Stimulated activated CD8-positive, alpha-beta memory T cell treated with anti-CD3 and anti-CD28 coated beads, Interleukin-7, amount 100 ng/mL, for 24 hours (primary cell): ENCODE measurements at regions not wholly inside any gene's neighbourhood (a gene's known extent, or its start where the extent isn't known, plus 50 kb on each side); places are given as distances from the start of the nearest gene placed in this dataset.

Source experiments
- DNase-seq: peaks from one replicate; pipeline ENCODE4 v3.0.0-alpha.2; 2020; ENCODE audit warnings: low read depth

GRCh38 chr2:128983094-128983493 lies 664.4 kb upstream of the HS6ST1 start:
- DNase-seq = no peak

GRCh38 chr2:128984081-128984480 lies 665.4 kb upstream of the HS6ST1 start:
- no peak for DNase-seq

- DNase-seq = no peak
Observed at GRCh38 chr2:128984855-128985254, 666.2 kb upstream of the HS6ST1 start.

DNA sequence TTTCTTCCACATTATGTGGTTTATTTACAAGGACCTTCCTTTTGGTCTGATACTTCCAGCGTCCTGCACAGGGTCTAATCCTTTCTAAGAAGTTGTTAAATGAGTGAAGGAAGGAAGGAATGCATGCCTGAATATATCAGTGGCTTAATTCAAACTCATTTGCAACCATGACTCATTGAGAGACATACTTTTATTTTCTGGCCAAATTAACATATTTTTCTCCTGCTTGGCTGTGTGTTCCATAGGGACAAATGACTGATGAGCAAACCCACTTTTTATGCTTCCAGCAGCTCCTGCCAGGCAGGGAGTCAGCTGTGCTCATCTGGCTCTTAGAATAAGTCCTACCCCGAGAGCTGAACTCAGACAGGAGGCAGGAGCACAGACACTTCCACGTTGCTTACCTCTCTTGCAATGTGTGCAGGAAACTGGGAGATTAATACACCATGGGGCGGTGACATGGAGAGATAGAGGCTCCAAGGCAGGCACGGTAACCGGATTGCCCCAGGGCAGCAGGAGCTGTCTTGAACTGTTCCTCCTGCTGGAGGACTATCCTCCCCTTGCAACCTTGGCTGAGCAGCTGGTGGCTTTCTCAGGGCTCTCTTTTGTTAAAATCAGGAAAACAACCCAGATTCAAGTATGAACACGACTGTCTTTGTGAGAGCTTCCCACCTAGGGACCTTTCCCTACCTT lies 667.5 kb upstream of the HS6ST1 start:
- no peak for DNase-seq

DNA sequence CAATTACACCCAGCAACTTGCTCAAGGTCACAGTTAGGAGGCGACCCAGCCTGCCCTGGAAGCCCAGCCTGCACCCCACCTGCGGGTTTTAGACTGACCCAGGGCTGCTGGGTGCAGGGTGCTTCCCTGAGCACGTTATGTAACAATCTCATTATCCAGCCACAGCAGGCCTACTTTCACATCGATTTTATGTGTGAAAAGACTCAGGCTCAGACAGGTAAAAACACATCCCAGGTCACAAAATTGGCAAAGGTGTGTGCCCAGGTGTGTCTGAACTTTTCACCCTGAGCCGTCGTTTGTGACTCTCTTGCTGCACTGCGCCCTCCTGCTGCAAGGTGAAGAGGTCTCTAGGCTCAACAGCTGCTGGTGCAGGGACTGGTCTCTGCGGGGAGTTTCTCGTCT lies 668.2 kb upstream of the HS6ST1 start:
- no peak for DNase-seq

DNA sequence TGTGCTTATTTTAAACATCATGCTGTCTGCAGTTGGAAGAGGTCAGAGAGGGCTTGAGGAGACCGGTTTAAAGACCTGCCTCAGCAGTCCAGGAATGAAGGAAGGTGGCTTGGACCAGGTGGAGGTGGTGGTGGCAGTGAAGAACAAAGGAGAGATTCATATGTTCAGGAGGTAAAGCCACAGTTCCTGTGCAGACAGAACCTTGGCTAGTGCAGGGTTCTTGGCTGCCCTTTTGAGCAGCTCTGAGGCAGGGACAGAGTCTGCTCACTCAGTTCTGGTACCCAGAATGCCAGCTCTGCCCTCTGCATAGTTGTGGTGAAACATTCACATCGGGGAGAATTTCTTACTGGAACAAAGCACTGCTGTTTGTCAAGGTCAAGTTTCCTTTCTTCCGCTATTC lies 669.7 kb upstream of the HS6ST1 start:
- no peak for DNase-seq

GRCh38 chr2:128988967-128989366 lies 670.3 kb upstream of the HS6ST1 start:
- DNase-seq = no peak

DNA sequence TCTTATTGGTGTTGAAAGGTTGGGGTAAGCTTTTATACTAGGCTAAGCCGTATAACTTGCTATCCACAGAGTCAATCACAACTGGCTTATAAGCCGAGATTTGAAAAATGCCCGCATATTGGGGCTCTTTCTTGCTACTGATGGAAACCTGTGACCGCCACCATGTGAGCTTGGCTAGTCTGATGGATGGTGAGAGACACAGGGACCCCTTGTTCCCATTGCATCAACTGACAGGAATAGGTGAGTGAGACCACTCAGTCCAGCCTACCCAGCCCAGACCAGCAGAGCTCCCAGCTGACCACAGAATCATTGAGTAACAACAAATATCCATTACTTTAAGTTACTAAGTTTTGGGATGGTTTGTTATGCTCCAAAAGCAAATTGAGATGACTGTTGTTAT lies 676.4 kb upstream of the HS6ST1 start:
- DNase-seq = no peak

DNA sequence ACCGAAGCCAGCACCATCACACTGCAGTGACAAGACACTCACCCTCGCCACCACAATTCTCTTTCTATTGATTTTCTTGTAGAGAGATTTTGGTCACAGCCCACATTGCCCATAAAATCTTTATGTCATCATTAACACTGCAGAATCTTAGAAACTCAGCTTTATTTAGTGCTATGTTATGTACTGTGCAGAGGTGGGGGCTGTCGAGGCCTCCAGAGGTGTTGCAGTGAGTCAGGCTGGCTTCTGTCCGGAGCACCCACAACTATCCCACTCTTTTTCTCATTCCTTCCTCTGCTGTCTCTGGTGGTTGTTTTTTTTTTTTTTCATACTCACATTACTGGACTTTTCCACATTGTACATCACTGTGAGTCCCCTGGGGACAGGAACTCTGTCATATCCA lies 677.4 kb upstream of the HS6ST1 start:
- no peak for DNase-seq

DNA sequence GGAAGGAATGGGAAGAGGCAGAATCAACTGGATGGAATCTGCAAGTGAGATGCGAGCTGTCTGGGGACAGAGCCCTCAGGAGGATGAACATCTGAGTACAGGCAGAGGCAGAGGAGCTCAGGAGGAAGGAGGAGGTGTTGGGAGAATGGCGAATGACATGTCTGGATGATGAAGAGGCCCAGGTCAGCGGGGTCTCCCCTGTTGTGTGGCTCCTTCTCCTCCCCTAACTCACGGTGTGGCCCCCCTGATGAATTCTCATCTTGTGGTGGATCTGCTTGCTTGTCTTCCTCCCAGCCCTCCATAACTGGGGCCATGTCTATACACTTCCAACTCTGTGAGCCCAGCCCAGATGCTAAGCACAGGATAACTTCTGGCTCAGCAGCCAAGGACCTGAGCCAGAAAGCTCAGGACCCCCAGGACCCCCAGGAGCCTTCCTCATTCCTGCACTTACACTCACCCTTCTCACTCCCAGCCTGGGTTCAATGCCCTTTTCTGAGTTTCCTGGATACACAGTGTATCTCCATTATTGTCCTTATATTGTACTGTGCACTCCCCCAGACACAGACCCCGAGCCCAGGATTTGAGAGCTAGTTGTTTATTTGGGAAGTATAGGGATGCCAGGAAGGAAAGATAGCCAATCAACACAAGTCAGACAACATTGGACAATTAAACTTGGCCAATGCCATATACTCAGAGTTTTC lies 678.6 kb upstream of the HS6ST1 start:
- DNase-seq = no peak

DNA sequence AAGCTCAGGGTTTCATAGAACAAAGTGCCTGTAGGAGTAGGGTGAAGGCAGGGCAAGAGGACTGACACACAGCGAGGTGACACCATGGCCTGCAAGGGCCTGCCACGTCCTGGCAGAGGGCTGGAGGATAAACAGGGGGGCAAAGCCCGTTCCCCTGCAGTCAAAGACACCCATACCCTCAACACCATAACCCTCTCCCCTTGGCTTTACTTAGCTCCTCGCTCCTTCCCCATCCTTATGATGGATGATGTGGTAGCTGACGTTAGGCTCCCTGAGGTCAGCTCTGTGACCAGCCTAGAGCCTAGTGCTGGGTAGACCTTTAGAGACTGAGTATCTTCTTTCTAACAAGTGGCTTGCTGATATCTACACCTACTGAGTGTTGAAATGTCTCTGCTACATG lies 683.3 kb upstream of the HS6ST1 start:
- no peak for DNase-seq

GRCh38 chr2:129002751-129003150 lies 684.1 kb upstream of the HS6ST1 start:
- no peak for DNase-seq

- DNase-seq = no peak
Observed at GRCh38 chr2:129004485-129004884, 685.8 kb upstream of the HS6ST1 start.

GRCh38 chr2:129004940-129005490 lies 686.3 kb upstream of the HS6ST1 start:
- DNase-seq = no peak

GRCh38 chr2:129006135-129006886 lies 687.6 kb upstream of the HS6ST1 start:
- DNase-seq = no peak

DNA sequence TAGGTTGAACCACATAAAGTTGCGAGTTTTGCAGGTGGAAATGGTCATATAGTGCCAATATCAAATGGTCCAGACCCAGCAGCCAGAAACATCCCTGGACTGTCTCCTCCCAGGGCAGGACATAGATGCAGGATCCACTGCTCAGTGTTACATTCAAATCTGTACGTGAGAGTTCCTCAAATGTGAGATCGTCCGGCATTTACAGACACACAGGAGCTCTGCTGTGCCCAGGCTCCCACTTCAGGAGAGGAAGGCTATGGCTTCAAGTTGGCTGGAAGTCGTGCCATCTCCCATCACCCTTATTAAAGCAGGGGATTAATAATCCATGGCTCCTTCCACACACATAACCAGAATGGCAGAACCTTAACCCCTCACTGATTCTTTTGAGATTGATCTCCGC lies 688.2 kb upstream of the HS6ST1 start:
- no peak for DNase-seq

DNA sequence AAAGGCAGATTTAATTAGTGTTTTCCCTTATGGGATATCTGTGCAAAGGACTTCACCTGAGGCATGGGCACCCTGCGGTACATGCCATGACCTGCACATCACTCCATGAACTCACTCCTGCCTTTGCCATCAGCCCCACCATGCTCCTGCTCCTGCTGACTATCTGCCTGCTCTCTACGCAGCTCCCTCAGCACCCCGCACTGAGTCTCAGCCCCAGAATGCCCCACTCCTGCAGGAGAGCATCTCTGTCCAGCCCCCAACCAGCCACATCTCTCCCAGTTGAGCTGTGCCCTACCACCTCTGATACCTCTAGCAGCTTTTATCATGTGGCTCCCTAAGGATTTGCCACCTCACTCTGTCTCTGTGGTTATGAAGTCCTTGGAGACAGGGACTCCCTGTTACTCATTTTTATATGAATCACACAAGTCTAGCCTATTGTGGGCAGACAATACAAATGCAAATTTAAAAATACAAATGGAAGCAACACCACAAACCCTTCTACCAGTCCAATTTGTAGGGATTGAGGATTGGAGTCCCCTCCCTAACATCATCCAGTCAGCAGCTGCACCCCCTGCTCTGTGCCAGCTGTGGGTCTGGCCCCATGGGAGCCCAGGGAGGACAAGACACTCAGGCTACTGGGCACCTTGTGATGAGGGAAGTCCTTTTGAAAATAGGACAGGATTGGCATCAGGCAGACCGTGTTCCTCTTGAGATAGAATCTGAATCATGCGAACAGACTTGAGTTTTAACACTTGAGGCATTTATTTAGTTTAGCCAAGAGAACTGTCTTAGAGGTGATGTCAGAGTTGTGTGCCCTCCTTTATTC lies 689.6 kb upstream of the HS6ST1 start:
- no peak for DNase-seq

- DNase-seq = no peak
Observed at GRCh38 chr2:129008881-129009554, 690.4 kb upstream of the HS6ST1 start.

DNA sequence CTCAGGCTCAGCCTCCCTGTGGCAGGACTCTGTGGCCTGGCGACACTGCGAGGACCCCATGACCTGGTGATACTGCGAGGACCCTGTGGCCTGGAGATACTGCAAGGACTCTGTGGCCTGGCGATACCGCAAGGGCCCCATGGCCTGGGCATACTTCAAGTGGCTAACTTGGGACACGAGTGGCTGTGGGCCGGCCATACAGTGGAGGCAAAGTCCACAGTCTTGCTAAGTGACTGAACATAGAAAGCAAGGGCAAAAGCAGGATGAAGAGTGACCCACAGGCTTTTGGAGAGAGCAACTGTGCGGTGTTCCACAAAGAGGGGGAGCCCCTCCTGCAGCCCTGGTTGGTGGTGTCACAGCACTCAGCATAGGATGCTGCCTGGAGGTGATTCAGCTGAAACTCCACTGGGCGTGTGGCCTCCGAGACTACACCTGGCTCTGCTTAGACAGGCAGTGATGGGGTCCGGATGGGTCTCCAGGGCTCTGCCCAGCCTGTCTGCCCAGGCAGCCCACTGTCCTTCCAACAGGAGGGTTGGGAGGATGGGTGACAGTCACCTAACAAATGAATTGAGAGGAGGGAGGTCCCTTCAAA lies 691.0 kb upstream of the HS6ST1 start:
- no peak for DNase-seq

- DNase-seq = no peak
Observed at GRCh38 chr2:129010262-129010661, 691.6 kb upstream of the HS6ST1 start.

- DNase-seq = no peak
Observed at GRCh38 chr2:129011466-129012061, 692.9 kb upstream of the HS6ST1 start.
